Endothelial cell of umbilical vein (primary cell): ENCODE measurements at regions not wholly inside any gene's neighbourhood (a gene's known extent, or its start where the extent isn't known, plus 50 kb on each side); places are given as distances from the start of the nearest gene placed in this dataset.

Experiments
- BruUV-seq: library from RNA; stranded (reverse); fragments of 400-500 nt; replicated peaks from 2 replicates; lab custom pipeline; 2021; lab: Mats Ljungman, UMichigan
- CTCF ChIA-PET: fragments of 300-600, 350-600 bp; sonication (Branson Sonifier 250); formaldehyde crosslinking; loops from one replicate; lab custom pipeline; 2021; ENCODE audit warnings: antibody characterized with exemption, inconsistent platforms; lab: Charles Lee
- POLR2A ChIA-PET: fragments of 300-600, 350-600 bp; sonication (Branson Sonifier 250); formaldehyde crosslinking; loops from one replicate; lab custom pipeline; 2021; ENCODE audit warnings: antibody characterized with exemption, inconsistent platforms; lab: Charles Lee
- DNase-seq: peaks from one replicate; pipeline ENCODE4 v3.0.0-alpha.2; 2011; ENCODE audit warnings: low read depth, low spot score
- FAIRE-seq: peaks from 2 replicates; lab custom pipeline; 2011; peaks lifted over from hg19 to GRCh38; lab: Jason Lieb, UNC
- H2AFZ ChIP-seq: 2 replicates; pipeline ENCODE4 v1.6.0; 2012; ENCODE audit warnings: low read depth, low read length, control low read depth, inconsistent platforms
- H3K27ac ChIP-seq: 2 replicates; pipeline ENCODE4 v1.5.1; 2011; ENCODE audit warnings: low read depth, mild to moderate bottlenecking, control low read depth, low read length, moderate library complexity; ENCODE audit not compliant: insufficient read depth
- H3K27me3 ChIP-seq, 2 experiments: 2 replicates each; pipeline versions ENCODE4 v1.6.0 to v1.6.1; 2011; ENCODE audit warnings: low read length in 2 of 2, mixed read lengths in 1 of 2; ENCODE audit not compliant: control insufficient read depth in 2 of 2, insufficient read depth in 2 of 2
- H3K36me3 ChIP-seq, 2 experiments: 2 replicates in 1 of 2; 3 replicates in 1 of 2; pipeline ENCODE4 v1.5.1; 2011; ENCODE audit warnings: low read length in 2 of 2, mild to moderate bottlenecking in 1 of 2, moderate library complexity in 1 of 2; ENCODE audit not compliant: control insufficient read depth in 2 of 2, insufficient read depth in 2 of 2; ENCODE audit errors: extremely low read depth in 1 of 2
- H3K4me1 ChIP-seq: 3 replicates; pipeline ENCODE4 v1.5.1; 2011; ENCODE audit warnings: mild to moderate bottlenecking, low read length; ENCODE audit not compliant: control insufficient read depth, insufficient read depth; ENCODE audit errors: extremely low read depth
- H3K4me2 ChIP-seq: 2 replicates; pipeline ENCODE4 v1.6.1; 2011; ENCODE audit warnings: low read length, control low read depth, mixed read lengths; ENCODE audit not compliant: insufficient read depth
- H3K4me3 ChIP-seq, 3 experiments: fragments of 200-600 bp in 1 of 3; sonication (generic), shearing (Covaris generic) in 1 of 3; replicated peaks in 1 of 3; 2 replicates each; pipeline ENCODE4 v1.5.1; 2011 to 2016; ENCODE audit warnings: control low read depth in 3 of 3, low read length in 3 of 3, mild to moderate bottlenecking in 2 of 3, inconsistent platforms in 1 of 3, low read depth in 1 of 3, moderate library complexity in 1 of 3; ENCODE audit not compliant: insufficient read depth in 1 of 3
- H3K79me2 ChIP-seq: 2 replicates; pipeline ENCODE4 v1.6.0; 2012; ENCODE audit warnings: low read length, inconsistent platforms; ENCODE audit not compliant: control insufficient read depth, insufficient read depth
- H3K9ac ChIP-seq: replicated peaks from 2 replicates; pipeline ENCODE3; 2011; ENCODE audit warnings: low read length, control low read depth; ENCODE audit not compliant: insufficient read depth; ENCODE audit errors: extremely low read depth
- H3K9me1 ChIP-seq: replicated peaks from 3 replicates; pipeline ENCODE4 v1.6.0; 2011; ENCODE audit warnings: mild to moderate bottlenecking, low read length; ENCODE audit not compliant: control insufficient read depth, insufficient read depth; ENCODE audit errors: extremely low read depth
- H3K9me3 ChIP-seq: replicated peaks from 2 replicates; pipeline ENCODE4 v1.5.1; 2012; ENCODE audit warnings: low read length, inconsistent platforms; ENCODE audit not compliant: control insufficient read depth, insufficient read depth
- H4K20me1 ChIP-seq: replicated peaks from 2 replicates; pipeline ENCODE3; 2011; ENCODE audit warnings: mild to moderate bottlenecking, low read length; ENCODE audit not compliant: control insufficient read depth, insufficient read depth; ENCODE audit errors: extremely low read depth
- CTCF ChIP-seq, 2 donors: IDR thresholded peaks; 1 replicate in 1 of 2; 2 replicates in 1 of 2; pipeline ENCODE4 v1.5.1; 2011; ENCODE audit warnings: low read length in 2 of 2, mild to moderate bottlenecking in 2 of 2, moderate library complexity in 2 of 2, control low read depth in 1 of 2, inconsistent platforms in 1 of 2, low read depth in 1 of 2; ENCODE audit not compliant: insufficient read depth in 1 of 2; ENCODE audit errors: extremely low read depth in 1 of 2
- EZH2 ChIP-seq: IDR thresholded peaks from 2 replicates; pipeline ENCODE4 v1.6.1; 2012; ENCODE audit warnings: borderline replicate concordance, low read depth, mild to moderate bottlenecking, moderate library complexity, low read length, inconsistent platforms; ENCODE audit not compliant: severe bottlenecking
- FOS ChIP-seq: IDR thresholded peaks from 2 replicates; pipeline ENCODE4 v1.6.1; 2011; ENCODE audit warnings: mild to moderate bottlenecking, low read length, moderate library complexity, borderline replicate concordance; ENCODE audit not compliant: insufficient read depth
- GATA2 ChIP-seq: IDR thresholded peaks from 2 replicates; pipeline ENCODE4 v1.7.0; 2011; ENCODE audit warnings: low read depth, mild to moderate bottlenecking, moderate library complexity, mixed read lengths, low read length; ENCODE audit not compliant: insufficient read length, insufficient read depth
- JUN ChIP-seq: IDR thresholded peaks from 2 replicates; pipeline ENCODE4 v1.6.1; 2011; ENCODE audit warnings: borderline replicate concordance, low read depth; ENCODE audit not compliant: insufficient read length, insufficient read depth
- MAX ChIP-seq: IDR thresholded peaks from 2 replicates; pipeline ENCODE4 v1.6.1; 2011; ENCODE audit not compliant: insufficient read depth, insufficient read length
- MYC ChIP-seq: IDR thresholded peaks from one replicate; pipeline ENCODE4 v1.6.1; 2011; ENCODE audit warnings: mild to moderate bottlenecking, low read depth, low read length
- POLR2A ChIP-seq: IDR thresholded peaks from 2 replicates; pipeline ENCODE4 v1.6.1; 2012; ENCODE audit warnings: low read depth, mild to moderate bottlenecking, control low read depth, low read length
- POLR2AphosphoS5 ChIP-seq: IDR thresholded peaks from 2 replicates; pipeline ENCODE4 v1.6.1; 2012; ENCODE audit warnings: low read depth, mild to moderate bottlenecking, control low read depth, low read length, moderate library complexity; ENCODE audit not compliant: insufficient read depth
- dilution Hi-C: fragments of 300-500 bp; cut with MboI; formaldehyde crosslinking; loops from one replicate; pipeline ENCODE4 v1.15.0; 2019; ENCODE audit warnings: low sequenced_read_pairs; ENCODE audit not compliant: extremely low pct_ligation_motif_present
- intact Hi-C: fragments of 100-400 bp; cut with micrococcal nuclease; formaldehyde crosslinking; loops from one replicate; pipeline ENCODE4 v1.10.0; 2022

- Histone ChIP-seq H2AFZ (no peak overlapping the region), H3K27ac (no peak overlapping the region), H3K9ac (no peak overlapping the region), H3K4me1 (no peaks in the 10 kb centered on the region), H3K4me2 (no peak overlapping the region), H3K9me3 (no peaks in the 10 kb centered on the region), H3K4me3 (no peak overlapping the region), H3K79me2 (no peaks in the 10 kb centered on the region), H4K20me1 (no peaks in the 10 kb centered on the region), H3K36me3 (no peaks in the 10 kb centered on the region), H3K9me1 (no peaks in the 10 kb centered on the region), H3K27me3 (no peaks in the 10 kb centered on the region)
- dilution Hi-C loops = no loop called here
- ChIA-PET CTCF (no interaction called here), POLR2A (no interaction called here)
- intact Hi-C loops = no loop called here
- FAIRE-seq = no peak
- BruUV-seq = no TSS peak
- no peak for TF ChIP-seq JUN
- no peak for TF ChIP-seq EZH2
- no peak for TF ChIP-seq POLR2A
- no peak for TF ChIP-seq MAX
- no peak for TF ChIP-seq FOS
- no peak for TF ChIP-seq GATA2
- TF ChIP-seq POLR2AphosphoS5 = no peak
- no peak for TF ChIP-seq MYC
- no peak for TF ChIP-seq CTCF (IDR thresholded peaks at IDR 0.05; ENCODE audit: extremely low read depth in 1 of 2, insufficient read depth in 1 of 2, low read depth in 1 of 2, low read length in 2 of 2)
- DNase-seq = no peak
Observed at GRCh38 chr11:36783808-36784207, 185.8 kb upstream of the RAG2 start.
